Fibroblast of peridontal ligament (primary cell): ENCODE measurements at regions not wholly inside any gene's neighbourhood (a gene's known extent, or its start where the extent isn't known, plus 50 kb on each side); places are given as distances from the start of the nearest gene placed in this dataset.

Experiments used
- DNase-seq: peaks from one replicate; pipeline ENCODE4 v3.0.0-alpha.2; 2010; ENCODE audit errors: extremely low read depth

DNA sequence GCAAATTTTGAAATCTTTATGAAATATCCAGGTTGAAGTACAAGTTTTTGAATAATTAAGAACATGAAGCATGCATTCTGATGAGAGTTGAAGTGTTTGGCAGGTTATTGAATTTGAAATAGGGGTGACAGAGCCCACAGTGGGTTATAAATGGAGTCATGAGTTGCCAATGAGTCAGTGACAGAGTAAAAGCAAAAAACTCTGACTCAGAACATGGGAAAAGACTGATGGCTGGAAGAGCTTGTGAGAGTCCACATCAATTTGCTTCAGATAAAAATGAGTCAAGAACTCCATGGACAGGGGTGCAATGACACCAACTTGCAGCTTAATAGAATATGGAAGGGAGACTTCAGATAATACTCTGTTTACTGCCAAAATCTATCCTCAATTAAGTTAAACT, 105.3 kb downstream of the SLC6A15 start:
- DNase-seq = peak; percentile 21

- no peak for DNase-seq
Measured at GRCh38 chr12:84805474-84805858, 107.1 kb downstream of the SLC6A15 start.

DNA sequence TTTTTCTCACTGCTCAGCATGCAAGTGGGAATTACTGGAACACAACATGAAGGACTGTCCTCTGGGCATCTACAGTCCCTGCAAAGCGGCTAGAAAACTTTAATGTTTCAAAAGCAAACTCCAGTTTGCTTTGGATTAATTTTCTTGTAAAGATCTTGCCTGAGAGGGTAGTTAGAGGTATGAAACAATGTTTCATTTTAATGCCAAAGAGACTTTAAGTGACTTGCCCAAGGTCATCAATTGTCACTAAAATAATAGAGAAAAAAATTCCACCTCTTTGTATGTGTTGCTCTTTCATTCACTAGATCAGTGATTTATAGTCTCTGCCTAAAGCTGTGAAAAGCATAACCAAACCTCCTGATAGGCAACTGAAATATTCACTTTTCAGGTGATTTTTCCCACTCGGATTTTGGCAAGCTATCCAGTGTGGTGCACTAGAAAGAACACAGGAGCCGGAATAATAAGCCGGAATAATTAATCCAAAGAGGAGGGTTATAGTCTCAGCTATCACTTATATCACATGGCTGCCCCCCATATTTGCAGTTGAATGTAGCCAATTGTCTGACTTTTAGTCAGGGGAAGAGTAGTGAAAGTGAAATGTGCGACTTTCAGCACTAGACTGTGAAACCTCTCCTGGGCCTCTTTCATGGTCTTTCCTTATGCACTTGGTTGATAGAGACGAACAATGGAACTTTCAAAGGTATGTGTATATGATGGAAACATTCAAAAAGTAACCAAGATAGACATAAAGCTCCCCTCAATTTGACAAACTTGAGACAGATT, 107.7 kb downstream of the SLC6A15 start:
- no peak for DNase-seq

- DNase-seq = no peak
Measured at GRCh38 chr12:84803661-84804060, 108.9 kb downstream of the SLC6A15 start.

GRCh38 chr12:84802161-84802560, 110.4 kb downstream of the SLC6A15 start:
- DNase-seq = no peak

DNA sequence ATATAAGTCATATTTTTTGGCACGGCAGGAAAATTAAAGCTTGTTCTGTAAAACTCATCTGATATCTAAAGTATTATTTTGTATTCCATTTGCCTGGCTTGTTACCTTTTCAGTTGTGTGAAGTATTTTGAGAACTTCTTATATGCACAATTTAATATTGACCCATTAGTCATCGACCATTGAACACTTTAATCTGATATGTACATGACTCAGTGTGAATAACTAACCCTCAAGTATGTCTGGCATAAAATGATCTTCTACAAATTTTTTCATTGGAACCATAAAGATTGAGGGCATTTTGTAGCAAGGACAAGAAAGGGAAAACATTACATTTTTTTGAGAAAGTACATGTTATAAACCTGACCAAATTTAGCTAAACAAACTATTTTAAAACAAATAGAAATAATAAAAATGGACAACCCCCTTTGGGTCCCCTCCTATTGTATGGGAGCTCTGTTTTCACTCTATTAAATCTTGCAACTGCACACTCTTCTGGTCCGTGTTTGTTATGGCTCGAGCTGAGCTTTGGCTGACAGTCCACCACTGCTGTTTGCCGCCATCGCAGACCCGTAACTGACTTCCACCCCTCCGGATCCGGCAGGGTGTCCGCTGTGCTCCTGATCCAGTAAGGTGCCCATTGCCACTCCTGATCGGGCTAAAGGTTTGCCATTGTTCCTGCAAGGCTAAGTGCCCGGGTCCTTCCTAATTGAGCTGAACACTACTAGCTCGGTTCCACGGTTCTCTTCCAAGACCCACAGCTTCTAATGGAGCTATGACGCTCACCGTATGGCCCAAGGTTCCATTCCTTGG, 118.8 kb downstream of the SLC6A15 start:
- DNase-seq = peak; percentile 30

GRCh38 chr12:84791444-84791843, 121.2 kb downstream of the SLC6A15 start:
- DNase-seq = no peak

GRCh38 chr12:84789184-84789583, 123.4 kb downstream of the SLC6A15 start:
- DNase-seq = no peak

- no peak for DNase-seq
Measured at GRCh38 chr12:84787253-84787652, 125.3 kb downstream of the SLC6A15 start.

- no peak for DNase-seq
Measured at GRCh38 chr12:84786622-84787021, 126.0 kb downstream of the SLC6A15 start.

GRCh38 chr12:84785951-84786350, 126.6 kb downstream of the SLC6A15 start:
- DNase-seq = peak; percentile 62

DNA sequence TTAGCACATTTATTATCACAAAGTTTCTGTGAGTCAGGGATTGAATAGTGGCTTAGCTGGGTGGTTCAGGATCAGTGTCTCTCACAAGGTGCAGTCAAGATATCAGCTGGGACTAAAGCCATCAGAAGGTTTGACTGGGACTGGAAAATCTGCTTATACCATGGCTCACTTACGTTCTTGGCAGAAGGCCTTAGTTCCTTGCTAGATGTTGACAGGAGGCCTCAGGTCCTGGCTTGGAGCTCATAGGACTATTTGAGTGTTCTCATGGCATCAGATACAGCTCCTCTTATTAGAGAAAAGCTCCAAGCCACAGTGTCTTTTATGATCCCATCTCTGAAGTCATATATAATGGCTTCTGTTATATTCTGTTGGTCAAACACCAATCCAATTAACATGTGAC, 127.3 kb downstream of the SLC6A15 start:
- DNase-seq = no peak

DNA sequence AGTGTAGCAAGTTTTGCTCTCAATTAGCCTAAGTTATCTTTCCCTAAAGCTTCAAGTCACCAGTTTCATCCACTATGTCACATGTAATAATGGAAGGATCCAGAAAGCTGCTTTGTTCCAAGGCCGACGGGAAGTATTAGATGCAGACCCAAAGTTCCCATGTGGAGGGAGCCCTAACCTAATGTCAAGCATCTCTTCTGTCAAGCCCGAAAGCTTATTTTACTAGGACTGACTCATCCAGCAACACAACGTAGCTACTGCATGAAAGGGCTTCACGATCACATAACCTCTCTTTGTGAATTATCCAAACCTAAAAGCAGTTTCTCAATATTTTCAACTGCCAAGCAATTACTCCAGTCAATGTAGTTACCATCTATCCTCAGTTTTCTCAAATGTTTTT, 133.4 kb downstream of the SLC6A15 start:
- DNase-seq = no peak

- peak; percentile 11 for DNase-seq
Measured at GRCh38 chr12:84772281-84772680, 140.3 kb downstream of the SLC6A15 start.

GRCh38 chr12:84767079-84767478, 145.5 kb downstream of the SLC6A15 start:
- no peak for DNase-seq

- DNase-seq = no peak
Measured at GRCh38 chr12:84766375-84766774, 146.2 kb downstream of the SLC6A15 start.

- no peak for DNase-seq
Measured at GRCh38 chr12:84764001-84764400, 148.6 kb downstream of the SLC6A15 start.

DNA sequence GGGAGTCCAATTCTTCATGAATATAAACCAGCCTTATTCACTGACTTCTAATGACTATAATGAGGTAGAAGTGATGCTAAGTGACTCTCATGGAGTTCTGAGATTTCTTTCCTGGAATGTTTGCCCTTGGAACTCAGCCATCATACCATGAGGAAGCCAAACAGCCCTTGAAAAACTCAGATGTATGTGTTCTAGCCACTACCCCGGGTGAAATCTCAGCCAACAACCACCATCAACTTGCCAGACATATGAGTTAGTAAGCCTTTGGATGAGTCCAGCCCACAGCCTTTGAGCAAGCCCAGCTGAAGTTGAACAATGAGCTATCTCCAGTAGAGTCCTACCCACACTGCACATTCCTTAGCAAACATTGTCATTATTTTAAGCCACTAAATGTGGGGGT, 149.5 kb downstream of the SLC6A15 start:
- DNase-seq = peak; percentile 78

GRCh38 chr12:84760091-84760865, 152.3 kb downstream of the SLC6A15 start:
- no peak for DNase-seq

- peak; percentile 25 for DNase-seq
Measured at GRCh38 chr12:84757978-84758377, 154.6 kb downstream of the SLC6A15 start.

- peak; percentile 56 for DNase-seq
Measured at GRCh38 chr12:84756961-84757360, 155.6 kb downstream of the SLC6A15 start.

DNA sequence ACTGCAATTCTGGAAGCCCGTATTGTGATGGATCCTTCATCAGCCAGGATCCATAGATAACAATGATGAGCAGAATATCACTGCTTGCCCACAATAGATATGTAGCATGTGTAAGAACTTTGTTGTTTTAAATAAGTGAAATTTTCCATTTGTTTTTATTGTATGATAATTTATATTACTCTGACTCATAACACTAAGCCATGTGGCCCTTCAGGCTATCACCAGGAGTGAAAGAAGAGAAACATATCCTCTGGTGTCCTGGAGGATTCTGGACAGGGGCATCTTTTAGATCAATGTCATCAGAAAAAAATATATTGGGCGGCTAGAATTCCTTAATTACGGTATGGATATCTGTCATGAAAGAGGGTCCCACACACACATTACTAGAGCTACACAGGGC, 167.5 kb downstream of the SLC6A15 start:
- DNase-seq = no peak
